ENCODE measurements at regions not wholly inside any gene's neighbourhood (a gene's known extent, or its start where the extent isn't known, plus 50 kb on each side); places are given as distances from the start of the nearest gene placed in this dataset.
"Not testable (repeated sequence)": the region's sequence is repeated elsewhere in the genome, so short reads cannot be mapped to it uniquely, and the experiment has no call there.

DNA sequence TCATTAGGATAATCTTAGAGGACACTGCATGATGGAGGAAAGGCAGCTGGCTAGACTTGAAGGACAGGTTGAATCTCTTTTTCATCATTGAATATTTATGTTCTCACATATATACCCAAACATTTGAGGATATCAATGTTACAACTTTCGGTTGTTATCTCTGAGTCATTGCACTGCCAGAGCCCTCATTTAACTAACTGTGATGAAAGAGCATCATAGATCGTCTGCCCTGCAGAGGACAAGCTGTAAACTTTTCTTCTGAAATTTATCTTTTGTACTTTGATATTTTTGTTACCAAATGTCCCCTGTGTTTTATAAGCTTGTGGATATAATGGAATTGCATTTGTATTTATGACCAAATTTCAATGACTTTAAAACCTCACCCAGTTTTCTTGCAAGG, 298.7 kb downstream of the PHF14 start:
- Histone ChIP-seq H3K36me3 (ENCODE audit: insufficient read depth in 1 of 2, low read depth in 1 of 2) (no peaks in the 10 kb centered on the region), H3K4me1 (no peaks in the 10 kb centered on the region), H3K27ac (no peak overlapping the region), H3K4me3 (no peak overlapping the region), H3K27me3 (ENCODE audit: insufficient read depth in 3 of 3, low read length in 2 of 3) (no peaks in the 10 kb centered on the region), H3K9me3 (no peaks in the 10 kb centered on the region)
- WGBS, 3 donors: 74 to 80% (median 75%) methylated on average over 2 of the region's 2 CpGs
- ATAC-seq: no peak
- TF ChIP-seq, protein P1, sequence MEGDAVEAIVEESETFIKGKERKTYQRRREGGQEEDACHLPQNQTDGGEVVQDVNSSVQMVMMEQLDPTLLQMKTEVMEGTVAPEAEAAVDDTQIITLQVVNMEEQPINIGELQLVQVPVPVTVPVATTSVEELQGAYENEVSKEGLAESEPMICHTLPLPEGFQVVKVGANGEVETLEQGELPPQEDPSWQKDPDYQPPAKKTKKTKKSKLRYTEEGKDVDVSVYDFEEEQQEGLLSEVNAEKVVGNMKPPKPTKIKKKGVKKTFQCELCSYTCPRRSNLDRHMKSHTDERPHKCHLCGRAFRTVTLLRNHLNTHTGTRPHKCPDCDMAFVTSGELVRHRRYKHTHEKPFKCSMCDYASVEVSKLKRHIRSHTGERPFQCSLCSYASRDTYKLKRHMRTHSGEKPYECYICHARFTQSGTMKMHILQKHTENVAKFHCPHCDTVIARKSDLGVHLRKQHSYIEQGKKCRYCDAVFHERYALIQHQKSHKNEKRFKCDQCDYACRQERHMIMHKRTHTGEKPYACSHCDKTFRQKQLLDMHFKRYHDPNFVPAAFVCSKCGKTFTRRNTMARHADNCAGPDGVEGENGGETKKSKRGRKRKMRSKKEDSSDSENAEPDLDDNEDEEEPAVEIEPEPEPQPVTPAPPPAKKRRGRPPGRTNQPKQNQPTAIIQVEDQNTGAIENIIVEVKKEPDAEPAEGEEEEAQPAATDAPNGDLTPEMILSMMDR (IDR thresholded peaks at IDR 0.05): no peak
- DNase-seq: no peak
- intact Hi-C loops (cut with DNase I): no loop called here

DNA sequence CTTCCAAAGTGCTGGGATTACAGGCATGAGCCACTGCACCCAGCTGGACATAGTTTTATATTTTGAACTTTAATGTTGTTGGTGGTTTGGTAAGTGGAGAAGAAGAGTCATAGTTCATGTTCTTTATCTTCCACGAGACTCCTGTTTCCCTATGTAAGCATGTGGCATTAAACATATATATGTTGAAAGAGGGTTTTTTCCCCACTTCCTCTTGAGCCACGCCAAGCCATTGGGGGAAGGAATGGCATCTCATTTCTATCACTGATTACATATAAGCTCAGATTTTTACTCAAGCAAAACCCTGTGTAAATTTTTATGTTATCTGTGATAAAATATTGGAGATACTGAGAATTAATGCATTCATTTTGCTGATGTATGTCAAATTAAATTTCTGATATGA, 300.4 kb downstream of the PHF14 start:
- no peak overlapping the region for H3K27ac ChIP-seq
- intact Hi-C loops (cut with DNase I): no loop called here
- TF ChIP-seq, protein P1 (IDR thresholded peaks at IDR 0.05): no peak
- no peaks in the 10 kb centered on the region for H3K27me3 ChIP-seq (ENCODE audit: insufficient read depth in 3 of 3, low read length in 2 of 3)
- ATAC-seq (no peak), DNase-seq (no peak)
- 78 to 80% (median 80%) methylated on average over 2 of the region's 2 CpGs for WGBS, 3 donors
- H3K9me3 ChIP-seq: no peaks in the 10 kb centered on the region
- no peaks in the 10 kb centered on the region for H3K36me3 ChIP-seq (ENCODE audit: insufficient read depth in 1 of 2, low read depth in 1 of 2)
- H3K4me1 ChIP-seq: no peaks in the 10 kb centered on the region
- no peak overlapping the region for H3K4me3 ChIP-seq

DNA sequence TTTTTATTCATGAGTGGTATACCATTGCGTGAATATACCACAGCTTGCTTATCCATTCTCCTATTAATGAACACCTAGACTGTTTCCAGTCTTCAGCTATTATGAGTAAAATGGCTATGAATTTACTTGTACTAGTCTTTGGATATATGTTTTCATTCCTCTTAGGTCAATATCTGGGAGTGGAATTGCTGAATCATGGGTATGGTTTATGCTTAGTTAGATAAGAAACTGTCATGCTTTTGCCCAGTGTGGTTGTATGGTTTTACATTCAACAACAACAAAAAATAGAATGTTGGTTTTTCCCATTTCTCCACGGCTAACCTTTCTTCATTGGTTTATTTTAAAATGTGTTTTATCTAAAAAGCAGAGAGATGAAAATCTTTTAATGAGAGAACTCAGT, 308.3 kb downstream of the PHF14 start:
- no peak for DNase-seq
- Histone ChIP-seq H3K27me3 (ENCODE audit: insufficient read depth in 3 of 3, low read length in 2 of 3) (no peaks in the 10 kb centered on the region), H3K4me1 (no peaks in the 10 kb centered on the region), H3K9me3 (no peaks in the 10 kb centered on the region), H3K4me3 (no peak overlapping the region), H3K36me3 (ENCODE audit: insufficient read depth in 1 of 2, low read depth in 1 of 2) (no peaks in the 10 kb centered on the region), H3K27ac (no peak overlapping the region)
- intact Hi-C loops (cut with DNase I): no loop called here
- TF ChIP-seq, protein P1 (IDR thresholded peaks at IDR 0.05): no peak
- 49 to 72% (median 65%) methylated on average over 2 of the region's 2 CpGs for WGBS, 3 donors
- ATAC-seq: no peak

DNA sequence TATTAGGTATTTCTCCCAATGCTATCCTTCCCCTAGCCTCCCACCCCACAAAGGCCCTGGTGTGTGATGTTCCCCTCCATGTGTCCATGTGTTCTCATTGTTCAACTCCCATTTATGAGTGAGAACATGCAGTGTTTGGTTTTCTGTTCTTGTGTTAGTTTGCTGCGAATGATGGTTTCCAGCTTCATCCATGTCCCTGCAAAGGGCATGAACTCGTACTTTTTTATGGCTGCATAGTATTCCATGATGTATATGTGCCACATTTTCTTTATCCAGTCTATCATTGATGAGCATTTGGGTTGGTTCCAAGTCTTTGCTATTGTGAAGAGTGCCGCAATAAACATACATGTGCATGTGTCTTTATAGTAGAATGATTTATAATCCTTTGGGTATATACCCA, 309.9 kb downstream of the PHF14 start:
- DNase-seq; H3K27me3 ChIP-seq (ENCODE audit: insufficient read depth in 3 of 3, low read length in 2 of 3); H3K4me3 ChIP-seq; H3K27ac ChIP-seq; ATAC-seq; intact Hi-C loops (cut with DNase I); H3K4me1 ChIP-seq; H3K9me3 ChIP-seq; H3K36me3 ChIP-seq (ENCODE audit: insufficient read depth in 1 of 2, low read depth in 1 of 2): not testable (repeated sequence)
- 88 to 89% (median 89%) methylated on average over 3 of the region's 3 CpGs for WGBS, 3 donors

DNA sequence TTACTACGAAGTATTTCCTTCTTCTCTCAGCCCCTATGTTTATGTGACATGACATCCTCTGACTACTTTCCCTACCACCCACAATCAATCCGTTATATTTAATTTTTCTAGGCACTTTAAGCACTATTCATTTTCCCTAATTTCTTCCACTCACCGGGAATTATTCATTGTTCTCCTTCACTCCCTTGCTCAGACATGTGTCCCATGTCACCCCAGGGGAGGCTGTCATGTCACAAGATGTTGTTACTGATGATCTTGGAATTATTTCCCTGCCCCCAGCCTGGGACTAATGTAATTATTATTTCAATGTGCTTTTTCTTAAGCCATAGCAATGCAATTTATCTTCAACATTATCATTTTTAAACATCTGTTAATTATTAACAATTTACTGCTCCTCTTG, 317.2 kb downstream of the PHF14 start:
- ATAC-seq (no peak), DNase-seq (no peak)
- no peak overlapping the region for H3K4me3 ChIP-seq
- no peaks in the 10 kb centered on the region for H3K4me1 ChIP-seq
- no peaks in the 10 kb centered on the region for H3K27me3 ChIP-seq (ENCODE audit: insufficient read depth in 3 of 3, low read length in 2 of 3)
- no peak overlapping the region for H3K27ac ChIP-seq
- intact Hi-C loops (cut with DNase I): no loop called here
- TF ChIP-seq, protein P1 (IDR thresholded peaks at IDR 0.05): no peak
- H3K36me3 ChIP-seq (ENCODE audit: insufficient read depth in 1 of 2, low read depth in 1 of 2): no peaks in the 10 kb centered on the region
- no peaks in the 10 kb centered on the region for H3K9me3 ChIP-seq
- 72 to 77% (median 75%) methylated on average over 3 of the region's 3 CpGs for WGBS, 3 donors

All from psoas muscle (tissue), 7 donors.